Epithelial cell of proximal tubule (primary cell): ENCODE measurements at regions not wholly inside any gene's neighbourhood (a gene's known extent, or its start where the extent isn't known, plus 50 kb on each side); places are given as distances from the start of the nearest gene placed in this dataset.

Experiments
- DNase-seq: peaks from one replicate; pipeline ENCODE4 v3.0.0-alpha.2; 2011; ENCODE audit warnings: low read depth
- H3K4me3 ChIP-seq: 2 replicates; pipeline ENCODE4 v1.5.1; 2011; ENCODE audit warnings: low read depth, mild to moderate bottlenecking, low read length
- CTCF ChIP-seq: conservative IDR thresholded peaks from 2 replicates; pipeline ENCODE4 v1.5.1; 2012; ENCODE audit warnings: low read depth, mild to moderate bottlenecking, low read length

- no peak overlapping the region for H3K4me3 ChIP-seq
- no peak for TF ChIP-seq CTCF
- no peak for DNase-seq
Measured at GRCh38 chr4:129420637-129421036, 324.7 kb downstream of the C4orf33 start.

GRCh38 chr4:129422277-129422676 lies 326.3 kb downstream of the C4orf33 start:
- no peak for TF ChIP-seq CTCF
- H3K4me3 ChIP-seq, result no peak overlapping the region
- DNase-seq, result no peak

- no peak for TF ChIP-seq CTCF
Measured at GRCh38 chr4:129428454-129428853, 332.5 kb downstream of the C4orf33 start.

GRCh38 chr4:129429581-129430320 lies 333.8 kb downstream of the C4orf33 start:
- no peak for TF ChIP-seq CTCF
- no peak overlapping the region for H3K4me3 ChIP-seq
- DNase-seq, result no peak

More at GRCh38 chr4:129428454-129428853, 332.5 kb downstream of the C4orf33 start:
- no peak overlapping the region for H3K4me3 ChIP-seq
- no peak for DNase-seq

GRCh38 chr4:129437347-129437746 lies 341.4 kb downstream of the C4orf33 start:
- DNase-seq, result no peak
- no peak overlapping the region for H3K4me3 ChIP-seq
- TF ChIP-seq CTCF, result no peak

- TF ChIP-seq CTCF, result no peak
- H3K4me3 ChIP-seq, result no peak overlapping the region
- DNase-seq, result no peak
Measured at GRCh38 chr4:129438456-129438981, 342.6 kb downstream of the C4orf33 start.

- no peak overlapping the region for H3K4me3 ChIP-seq
- TF ChIP-seq CTCF, result no peak
- DNase-seq, result no peak
Measured at GRCh38 chr4:129446074-129446473, 350.1 kb downstream of the C4orf33 start.
